ENCODE measurements at regions not wholly inside any gene's neighbourhood (a gene's known extent, or its start where the extent isn't known, plus 50 kb on each side); places are given as distances from the start of the nearest gene placed in this dataset.

GRCh38 chr13:47539317-47539716 lies 461.8 kb downstream of the SUCLA2 start:
- no peaks in the 10 kb centered on the region for H3K27me3 ChIP-seq (ENCODE audit: insufficient read depth, insufficient read length)
- TF ChIP-seq ZNF274 (IDR thresholded peaks at IDR 0.05; ENCODE audit: low read depth, low read length) (no peak), SUZ12 (IDR thresholded peaks at IDR 0.05; ENCODE audit: extremely low read depth, insufficient read depth, insufficient read length) (no peak), YY1 (IDR thresholded peaks at IDR 0.05; ENCODE audit: insufficient read depth, insufficient read length) (no peak)
- H3K36me3 ChIP-seq (ENCODE audit: insufficient read depth, insufficient read length, low read length): no peaks in the 10 kb centered on the region
- no peak overlapping the region for H3K9ac ChIP-seq (ENCODE audit: insufficient read length, low read depth)
- no peak overlapping the region for H3K4me3 ChIP-seq (ENCODE audit: insufficient read length, low read depth)
- H3K9me3 ChIP-seq (ENCODE audit: insufficient read depth, low read length): no peaks in the 10 kb centered on the region
- H3K4me1 ChIP-seq (ENCODE audit: insufficient read depth, insufficient read length): no peaks in the 10 kb centered on the region
- no peak for DNase-seq (ENCODE audit: low read depth, low spot score)

DNA sequence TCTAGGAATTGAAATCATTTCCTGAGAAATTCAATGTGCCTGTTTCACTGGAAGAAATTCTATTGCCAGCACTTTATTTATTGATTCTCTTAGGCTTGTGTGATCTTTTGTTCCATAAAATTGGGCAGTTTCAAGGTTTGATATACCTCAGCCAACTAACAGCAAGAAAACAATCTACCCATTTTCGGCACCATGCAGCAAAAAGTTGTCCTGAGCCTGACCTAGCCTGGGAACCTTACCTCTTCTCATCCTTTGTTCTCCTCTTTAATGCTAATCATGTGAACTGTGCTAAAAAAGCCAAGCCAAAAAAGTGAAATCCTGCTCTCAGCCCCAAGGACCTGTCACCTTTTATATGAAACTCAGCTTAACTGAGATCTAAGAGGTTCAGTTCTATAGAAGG lies 477.3 kb downstream of the SUCLA2 start:
- H3K9ac ChIP-seq (ENCODE audit: insufficient read length, low read depth): no peak overlapping the region
- H3K36me3 ChIP-seq (ENCODE audit: insufficient read depth, insufficient read length, low read length): no peaks in the 10 kb centered on the region
- no peaks in the 10 kb centered on the region; the same call in 1 of the 2 replicates for H3K9me3 ChIP-seq (ENCODE audit: insufficient read depth, low read length)
- DNase-seq (ENCODE audit: low read depth, low spot score): no peak
- no peaks in the 10 kb centered on the region for H3K27me3 ChIP-seq (ENCODE audit: insufficient read depth, insufficient read length)
- TF ChIP-seq SUZ12 (IDR thresholded peaks at IDR 0.05; ENCODE audit: extremely low read depth, insufficient read depth, insufficient read length): no peak
- TF ChIP-seq YY1 (IDR thresholded peaks at IDR 0.05; ENCODE audit: insufficient read depth, insufficient read length): no peak
- no peak for TF ChIP-seq ZNF274 (IDR thresholded peaks at IDR 0.05; ENCODE audit: low read depth, low read length)
- H3K4me1 ChIP-seq (ENCODE audit: insufficient read depth, insufficient read length): no peaks in the 10 kb centered on the region
- H3K4me3 ChIP-seq (ENCODE audit: insufficient read length, low read depth): no peak overlapping the region

DNA sequence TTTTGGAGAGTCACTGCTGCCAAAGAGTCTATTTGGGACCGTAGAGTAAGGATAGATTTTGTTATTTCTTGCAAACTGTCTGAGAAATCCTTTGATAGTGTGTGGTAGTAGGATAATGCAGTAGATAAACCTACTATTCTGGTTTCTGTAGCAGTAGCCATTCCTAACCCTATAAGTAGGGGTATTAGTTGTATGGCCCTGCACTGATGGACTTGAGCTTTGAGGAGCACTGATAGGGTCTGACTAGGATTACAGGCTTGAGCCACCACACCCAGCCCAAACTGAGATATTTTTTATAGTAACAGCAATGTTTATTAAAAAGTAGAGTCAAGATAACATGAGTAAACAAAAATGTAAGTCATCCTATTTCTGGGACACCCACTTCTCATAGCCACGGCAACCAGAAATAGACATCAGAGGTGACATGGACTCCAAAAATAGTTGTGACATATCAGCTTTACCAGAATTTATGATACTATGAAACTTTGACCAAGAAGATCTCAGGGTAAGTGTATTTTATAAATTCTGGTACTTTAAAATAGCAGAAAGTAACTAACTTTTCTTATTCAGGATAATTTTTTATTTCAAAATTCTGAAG lies 479.1 kb downstream of the SUCLA2 start:
- Histone ChIP-seq H3K36me3 (ENCODE audit: insufficient read depth, insufficient read length, low read length) (no peaks in the 10 kb centered on the region), H3K4me3 (ENCODE audit: insufficient read length, low read depth) (no peak overlapping the region), H3K9ac (ENCODE audit: insufficient read length, low read depth) (no peak overlapping the region), H3K27me3 (ENCODE audit: insufficient read depth, insufficient read length) (no peaks in the 10 kb centered on the region), H3K9me3 (ENCODE audit: insufficient read depth, low read length) (no peaks in the 10 kb centered on the region; the same call in 1 of the 2 replicates), H3K4me1 (ENCODE audit: insufficient read depth, insufficient read length) (no peaks in the 10 kb centered on the region)
- no peak for DNase-seq (ENCODE audit: low read depth, low spot score)
- no peak for TF ChIP-seq YY1 (IDR thresholded peaks at IDR 0.05; ENCODE audit: insufficient read depth, insufficient read length)
- no peak for TF ChIP-seq SUZ12 (IDR thresholded peaks at IDR 0.05; ENCODE audit: extremely low read depth, insufficient read depth, insufficient read length)
- TF ChIP-seq ZNF274 (IDR thresholded peaks at IDR 0.05; ENCODE audit: low read depth, low read length): no peak

GRCh38 chr13:47519626-47520025 lies 481.4 kb downstream of the SUCLA2 start:
- no peaks in the 10 kb centered on the region for H3K27me3 ChIP-seq (ENCODE audit: insufficient read depth, insufficient read length)
- no peaks in the 10 kb centered on the region for H3K36me3 ChIP-seq (ENCODE audit: insufficient read depth, insufficient read length, low read length)
- H3K9me3 ChIP-seq (ENCODE audit: insufficient read depth, low read length): no peaks in the 10 kb centered on the region; the same call in 1 of the 2 replicates
- TF ChIP-seq SUZ12 (IDR thresholded peaks at IDR 0.05; ENCODE audit: extremely low read depth, insufficient read depth, insufficient read length): no peak
- TF ChIP-seq YY1 (IDR thresholded peaks at IDR 0.05; ENCODE audit: insufficient read depth, insufficient read length): no peak
- no peak for TF ChIP-seq ZNF274 (IDR thresholded peaks at IDR 0.05; ENCODE audit: low read depth, low read length)
- H3K4me1 ChIP-seq (ENCODE audit: insufficient read depth, insufficient read length): no peaks in the 10 kb centered on the region
- no peak overlapping the region for H3K9ac ChIP-seq (ENCODE audit: insufficient read length, low read depth)
- H3K4me3 ChIP-seq (ENCODE audit: insufficient read length, low read depth): no peak overlapping the region
- DNase-seq (ENCODE audit: low read depth, low spot score): no peak

DNA sequence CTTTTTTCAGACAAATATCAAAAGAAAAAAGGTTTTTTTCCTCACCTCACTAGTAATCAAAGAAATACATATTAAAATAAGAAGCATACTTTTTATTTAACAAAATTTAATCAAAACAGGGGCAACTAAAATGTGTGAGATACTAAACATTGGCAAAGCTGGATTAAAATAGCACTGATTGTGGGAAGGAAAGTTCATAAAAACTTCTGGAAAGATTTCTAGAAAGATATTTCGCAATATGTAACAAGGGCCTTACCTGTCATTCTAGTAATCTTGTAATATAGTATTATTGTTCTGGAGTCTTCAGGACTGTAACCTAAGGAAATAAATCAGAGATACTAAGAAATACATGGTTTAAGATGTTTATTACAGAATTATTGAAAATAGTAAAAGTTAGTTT lies 482.5 kb downstream of the SUCLA2 start:
- H3K4me3 ChIP-seq (ENCODE audit: insufficient read length, low read depth): no peak overlapping the region
- H3K9ac ChIP-seq (ENCODE audit: insufficient read length, low read depth): no peak overlapping the region
- H3K9me3 ChIP-seq (ENCODE audit: insufficient read depth, low read length): no peaks in the 10 kb centered on the region; the same call in 1 of the 2 replicates
- no peaks in the 10 kb centered on the region for H3K36me3 ChIP-seq (ENCODE audit: insufficient read depth, insufficient read length, low read length)
- TF ChIP-seq YY1 (IDR thresholded peaks at IDR 0.05; ENCODE audit: insufficient read depth, insufficient read length) (no peak), SUZ12 (IDR thresholded peaks at IDR 0.05; ENCODE audit: extremely low read depth, insufficient read depth, insufficient read length) (no peak), ZNF274 (IDR thresholded peaks at IDR 0.05; ENCODE audit: low read depth, low read length) (no peak)
- no peak for DNase-seq (ENCODE audit: low read depth, low spot score)
- no peaks in the 10 kb centered on the region for H3K4me1 ChIP-seq (ENCODE audit: insufficient read depth, insufficient read length)
- no peaks in the 10 kb centered on the region for H3K27me3 ChIP-seq (ENCODE audit: insufficient read depth, insufficient read length)

GRCh38 chr13:47511647-47512046 lies 489.4 kb downstream of the SUCLA2 start:
- no peak for DNase-seq (ENCODE audit: low read depth, low spot score)
- no peak overlapping the region for H3K9ac ChIP-seq (ENCODE audit: insufficient read length, low read depth)
- no peaks in the 10 kb centered on the region for H3K9me3 ChIP-seq (ENCODE audit: insufficient read depth, low read length)
- H3K36me3 ChIP-seq (ENCODE audit: insufficient read depth, insufficient read length, low read length): no peaks in the 10 kb centered on the region
- H3K4me3 ChIP-seq (ENCODE audit: insufficient read length, low read depth): no peak overlapping the region
- TF ChIP-seq SUZ12 (IDR thresholded peaks at IDR 0.05; ENCODE audit: extremely low read depth, insufficient read depth, insufficient read length): no peak
- no peaks in the 10 kb centered on the region for H3K4me1 ChIP-seq (ENCODE audit: insufficient read depth, insufficient read length)
- H3K27me3 ChIP-seq (ENCODE audit: insufficient read depth, insufficient read length): no peaks in the 10 kb centered on the region

DNA sequence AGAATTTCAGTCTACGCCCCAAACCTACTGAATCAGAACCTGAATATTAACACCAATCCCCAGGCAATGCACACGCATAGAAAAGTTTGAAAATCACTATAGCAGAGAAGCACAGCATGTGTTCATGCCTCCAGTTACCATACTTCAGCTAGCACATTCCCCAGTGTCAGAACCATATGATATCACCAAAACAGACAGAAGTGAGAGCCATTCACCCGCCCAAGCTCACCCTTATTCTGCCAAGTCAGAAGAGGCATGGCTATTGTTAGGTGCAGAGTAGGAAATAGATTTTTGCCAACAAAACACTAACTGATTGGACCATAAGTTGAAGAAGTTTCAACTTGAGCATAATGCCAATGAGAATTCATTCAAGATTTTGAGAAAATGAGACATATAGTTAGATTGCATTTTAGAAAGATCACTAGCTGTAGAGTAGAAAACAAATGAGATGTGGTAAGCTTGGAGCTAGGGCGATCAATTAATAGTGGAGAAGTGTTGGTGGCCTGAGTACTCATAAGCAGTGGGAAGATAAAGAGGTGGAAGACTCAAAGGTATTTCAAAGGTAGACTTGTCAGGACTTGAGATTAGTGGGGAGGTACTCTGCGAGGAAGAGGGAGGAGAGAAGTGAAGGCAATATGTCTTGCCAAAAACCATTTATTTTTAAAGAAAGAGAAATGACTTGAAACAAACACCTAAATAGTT lies 492.4 kb downstream of the SUCLA2 start:
- Histone ChIP-seq H3K4me1 (ENCODE audit: insufficient read depth, insufficient read length) (no peaks in the 10 kb centered on the region), H3K9ac (ENCODE audit: insufficient read length, low read depth) (no peak overlapping the region), H3K36me3 (ENCODE audit: insufficient read depth, insufficient read length, low read length) (no peaks in the 10 kb centered on the region), H3K9me3 (ENCODE audit: insufficient read depth, low read length) (no peaks in the 10 kb centered on the region), H3K27me3 (ENCODE audit: insufficient read depth, insufficient read length) (no peaks in the 10 kb centered on the region), H3K4me3 (ENCODE audit: insufficient read length, low read depth) (no peak overlapping the region)
- DNase-seq (ENCODE audit: low read depth, low spot score): no peak
- TF ChIP-seq ZNF274 (IDR thresholded peaks at IDR 0.05; ENCODE audit: low read depth, low read length): no peak
- no peak for TF ChIP-seq SUZ12 (IDR thresholded peaks at IDR 0.05; ENCODE audit: extremely low read depth, insufficient read depth, insufficient read length)
- TF ChIP-seq YY1 (IDR thresholded peaks at IDR 0.05; ENCODE audit: insufficient read depth, insufficient read length): no peak
